ENCODE measurements at regions not wholly inside any gene's neighbourhood (a gene's known extent, or its start where the extent isn't known, plus 50 kb on each side); places are given as distances from the start of the nearest gene placed in this dataset.

- WGBS (ENCODE audit: insufficient coverage) = 97% methylated on average over 6 of the region's 6 CpGs
Observed at GRCh38 chr2:136288249-136288648, 170.3 kb upstream of the CXCR4 start.

GRCh38 chr2:136286423-136286822 is 168.5 kb upstream of the CXCR4 start:
- Mint-ChIP-seq H3K9me3 (peaks cover 0 to 2% (median 0%) of the 10 kb centered on the region in 7 donors), H3K4me1 (peaks cover 10% of the 10 kb centered on the region), H3K27ac (no peak overlapping the region), H3K27me3 (ENCODE audit: low read depth in 3 of 3) (no peaks in the 10 kb centered on the region), H3K36me3 (no peaks in the 10 kb centered on the region), H3K4me3 (no peak overlapping the region)
- TF ChIP-seq, protein P1, sequence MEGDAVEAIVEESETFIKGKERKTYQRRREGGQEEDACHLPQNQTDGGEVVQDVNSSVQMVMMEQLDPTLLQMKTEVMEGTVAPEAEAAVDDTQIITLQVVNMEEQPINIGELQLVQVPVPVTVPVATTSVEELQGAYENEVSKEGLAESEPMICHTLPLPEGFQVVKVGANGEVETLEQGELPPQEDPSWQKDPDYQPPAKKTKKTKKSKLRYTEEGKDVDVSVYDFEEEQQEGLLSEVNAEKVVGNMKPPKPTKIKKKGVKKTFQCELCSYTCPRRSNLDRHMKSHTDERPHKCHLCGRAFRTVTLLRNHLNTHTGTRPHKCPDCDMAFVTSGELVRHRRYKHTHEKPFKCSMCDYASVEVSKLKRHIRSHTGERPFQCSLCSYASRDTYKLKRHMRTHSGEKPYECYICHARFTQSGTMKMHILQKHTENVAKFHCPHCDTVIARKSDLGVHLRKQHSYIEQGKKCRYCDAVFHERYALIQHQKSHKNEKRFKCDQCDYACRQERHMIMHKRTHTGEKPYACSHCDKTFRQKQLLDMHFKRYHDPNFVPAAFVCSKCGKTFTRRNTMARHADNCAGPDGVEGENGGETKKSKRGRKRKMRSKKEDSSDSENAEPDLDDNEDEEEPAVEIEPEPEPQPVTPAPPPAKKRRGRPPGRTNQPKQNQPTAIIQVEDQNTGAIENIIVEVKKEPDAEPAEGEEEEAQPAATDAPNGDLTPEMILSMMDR (IDR thresholded peaks at IDR 0.05) = no peak
- no peak overlapping the region for H2AFZ ChIP-seq (ENCODE audit: insufficient read depth, low read depth, low read length, poor library complexity, severe bottlenecking)
- intact Hi-C loops (cut with micrococcal nuclease) = no loop called here
- no peaks in the 10 kb centered on the region for H4K20me1 ChIP-seq (ENCODE audit: insufficient read depth, low read length)
- no peak overlapping the region for H3K4me2 ChIP-seq (replicated peaks; ENCODE audit: extremely low read depth, low read length, poor library complexity, severe bottlenecking)
- H3K27ac ChIP-seq (ENCODE audit: low read depth in 1 of 2, low read length in 2 of 2) = no peak overlapping the region
- no CpG with 5 or more reads among the region's 3 CpGs for WGBS (ENCODE audit: insufficient coverage)
- no peak for DNase-seq
- peaks cover 0 to 5% of the 10 kb centered on the region in 2 donors for H3K4me1 ChIP-seq (ENCODE audit: control insufficient read depth in 1 of 2, insufficient read depth in 2 of 2, low read length in 2 of 2)
- no peaks in the 10 kb centered on the region for H3K9me3 ChIP-seq (replicated peaks in 1 of 2; ENCODE audit: control insufficient read depth in 1 of 2, insufficient read depth in 1 of 2, low read length in 2 of 2)
- no peaks in the 10 kb centered on the region for H3K27me3 ChIP-seq (ENCODE audit: control insufficient read depth in 2 of 2, insufficient read depth in 2 of 2, low read length in 2 of 2)
- H3K4me3 ChIP-seq (replicated peaks in 1 of 3; ENCODE audit: low read depth in 2 of 3, low read length in 3 of 3) = no peak overlapping the region
- H3K36me3 ChIP-seq (replicated peaks in 1 of 2; ENCODE audit: control insufficient read depth in 1 of 2, insufficient read depth in 2 of 2, low read length in 2 of 2) = no peaks in the 10 kb centered on the region
- H3K9ac ChIP-seq (ENCODE audit: insufficient read depth, low read length, poor library complexity, severe bottlenecking) = no peak overlapping the region
- H3K79me2 ChIP-seq (ENCODE audit: insufficient read depth, low read length) = no peaks in the 10 kb centered on the region

More at GRCh38 chr2:136288249-136288648, 170.3 kb upstream of the CXCR4 start:
- TF ChIP-seq, protein P1 (IDR thresholded peaks at IDR 0.05) = no peak
- intact Hi-C loops (cut with micrococcal nuclease) = no loop called here
- no peaks in the 10 kb centered on the region for H3K27me3 ChIP-seq (ENCODE audit: control insufficient read depth in 2 of 2, insufficient read depth in 2 of 2, low read length in 2 of 2)
- Mint-ChIP-seq H3K27me3 (ENCODE audit: low read depth in 3 of 3) (peaks cover 0 to under 1% (median 0%) of the 10 kb centered on the region in 3 donors), H3K27ac (no peak overlapping the region), H3K36me3 (no peaks in the 10 kb centered on the region), H3K4me1 (peaks cover 6% of the 10 kb centered on the region), H3K9me3 (peaks cover 0 to 2% (median 0%) of the 10 kb centered on the region in 7 donors), H3K4me3 (no peak overlapping the region)
- no peaks in the 10 kb centered on the region for H3K9me3 ChIP-seq (replicated peaks in 1 of 2; ENCODE audit: control insufficient read depth in 1 of 2, insufficient read depth in 1 of 2, low read length in 2 of 2)
- H2AFZ ChIP-seq (ENCODE audit: insufficient read depth, low read depth, low read length, poor library complexity, severe bottlenecking) = no peak overlapping the region
- H3K4me2 ChIP-seq (replicated peaks; ENCODE audit: extremely low read depth, low read length, poor library complexity, severe bottlenecking) = no peak overlapping the region
- H3K36me3 ChIP-seq (replicated peaks in 1 of 2; ENCODE audit: control insufficient read depth in 1 of 2, insufficient read depth in 2 of 2, low read length in 2 of 2) = no peaks in the 10 kb centered on the region
- H4K20me1 ChIP-seq (ENCODE audit: insufficient read depth, low read length) = no peaks in the 10 kb centered on the region
- DNase-seq = no peak
- no peaks in the 10 kb centered on the region for H3K79me2 ChIP-seq (ENCODE audit: insufficient read depth, low read length)
- H3K9ac ChIP-seq (ENCODE audit: insufficient read depth, low read length, poor library complexity, severe bottlenecking) = no peak overlapping the region
- H3K4me3 ChIP-seq (replicated peaks in 1 of 3; ENCODE audit: low read depth in 2 of 3, low read length in 3 of 3) = no peak overlapping the region
- H3K27ac ChIP-seq (ENCODE audit: low read depth in 1 of 2, low read length in 2 of 2) = no peak overlapping the region
- H3K4me1 ChIP-seq (ENCODE audit: control insufficient read depth in 1 of 2, insufficient read depth in 2 of 2, low read length in 2 of 2) = peaks cover 0 to 5% of the 10 kb centered on the region in 2 donors
